Astrocyte (in vitro differentiated cells and primary cell): ENCODE measurements at regions not wholly inside any gene's neighbourhood (a gene's known extent, or its start where the extent isn't known, plus 50 kb on each side); places are given as distances from the start of the nearest gene placed in this dataset.

Experiments used
- CTCF ChIP-seq: IDR thresholded peaks from 2 replicates; pipeline ENCODE4 v1.5.1; 2011; ENCODE audit warnings: low read depth, mild to moderate bottlenecking, inconsistent platforms, low read length, moderate library complexity; ENCODE audit not compliant: insufficient read depth
- EZH2 ChIP-seq: IDR thresholded peaks from 2 replicates; pipeline ENCODE4 v1.6.1; 2012; ENCODE audit warnings: mild to moderate bottlenecking, low read length, inconsistent platforms; ENCODE audit not compliant: insufficient read depth

- TF ChIP-seq CTCF = no peak
- TF ChIP-seq EZH2 = no peak
Observed at GRCh38 chr5:68377733-68378132, 162.2 kb downstream of the PIK3R1 start.
